Fibroblast of skin of back (primary cell): ENCODE measurements at regions not wholly inside any gene's neighbourhood (a gene's known extent, or its start where the extent isn't known, plus 50 kb on each side); places are given as distances from the start of the nearest gene placed in this dataset.

ENCODE experiments used
- DNase-seq: peaks from one replicate; pipeline ENCODE4 v3.0.0-alpha.2; 2013

GRCh38 chr1:224486801-224487583 is 52.4 kb upstream of the WDR26 start:
- DNase-seq, result no peak

- DNase-seq, result no peak
Measured at GRCh38 chr1:224488806-224489499, 54.4 kb upstream of the WDR26 start.

GRCh38 chr1:224489534-224490365 is 55.2 kb upstream of the WDR26 start:
- DNase-seq, result no peak

GRCh38 chr1:224490549-224491537 is 56.2 kb upstream of the WDR26 start:
- no peak for DNase-seq

GRCh38 chr1:224492015-224492414 is 57.4 kb upstream of the WDR26 start:
- DNase-seq, result no peak

GRCh38 chr1:224492632-224493031 is 58.0 kb upstream of the WDR26 start:
- no peak for DNase-seq

GRCh38 chr1:224493269-224493668 is 58.7 kb upstream of the WDR26 start:
- DNase-seq, result no peak

GRCh38 chr1:224494343-224494742 is 59.7 kb upstream of the WDR26 start:
- no peak for DNase-seq

GRCh38 chr1:224495866-224496265 is 61.3 kb upstream of the WDR26 start:
- DNase-seq, result no peak

GRCh38 chr1:224496826-224497225 is 62.2 kb upstream of the WDR26 start:
- DNase-seq, result no peak

GRCh38 chr1:224497714-224498573 is 63.3 kb upstream of the WDR26 start:
- peak; percentile 90 for DNase-seq

- peak; percentile 72 for DNase-seq
Measured at GRCh38 chr1:224498574-224499170, 64.1 kb upstream of the WDR26 start.

- peak; percentile 48 for DNase-seq
Measured at GRCh38 chr1:224499204-224499603, 64.6 kb upstream of the WDR26 start.

- DNase-seq, result no peak
Measured at GRCh38 chr1:224500796-224501195, 66.2 kb upstream of the WDR26 start.

GRCh38 chr1:224501836-224502235 is 67.2 kb upstream of the WDR26 start:
- no peak for DNase-seq

- DNase-seq, result no peak
Measured at GRCh38 chr1:224502459-224503160, 68.0 kb upstream of the WDR26 start.

- peak; percentile 86 for DNase-seq
Measured at GRCh38 chr1:224503161-224504118, 68.8 kb upstream of the WDR26 start.

GRCh38 chr1:224504297-224505041 is 69.9 kb upstream of the WDR26 start:
- DNase-seq, result no peak
